ENCODE measurements at regions not wholly inside any gene's neighbourhood (a gene's known extent, or its start where the extent isn't known, plus 50 kb on each side); places are given as distances from the start of the nearest gene placed in this dataset.

- Histone ChIP-seq H3K4me3 (no peak overlapping the region), H3K27ac (no peak overlapping the region), H3K9me3 (ENCODE audit: low read depth) (no peaks in the 10 kb centered on the region), H3K27me3 (no peaks in the 10 kb centered on the region), H3K4me1 (ENCODE audit: low read depth) (peaks cover 12% of the 10 kb centered on the region), H3K36me3 (no peaks in the 10 kb centered on the region)
- DNase-seq (ENCODE audit: low read depth in 1 of 2, low spot score in 1 of 2), result no peak
- TF ChIP-seq, protein P1, sequence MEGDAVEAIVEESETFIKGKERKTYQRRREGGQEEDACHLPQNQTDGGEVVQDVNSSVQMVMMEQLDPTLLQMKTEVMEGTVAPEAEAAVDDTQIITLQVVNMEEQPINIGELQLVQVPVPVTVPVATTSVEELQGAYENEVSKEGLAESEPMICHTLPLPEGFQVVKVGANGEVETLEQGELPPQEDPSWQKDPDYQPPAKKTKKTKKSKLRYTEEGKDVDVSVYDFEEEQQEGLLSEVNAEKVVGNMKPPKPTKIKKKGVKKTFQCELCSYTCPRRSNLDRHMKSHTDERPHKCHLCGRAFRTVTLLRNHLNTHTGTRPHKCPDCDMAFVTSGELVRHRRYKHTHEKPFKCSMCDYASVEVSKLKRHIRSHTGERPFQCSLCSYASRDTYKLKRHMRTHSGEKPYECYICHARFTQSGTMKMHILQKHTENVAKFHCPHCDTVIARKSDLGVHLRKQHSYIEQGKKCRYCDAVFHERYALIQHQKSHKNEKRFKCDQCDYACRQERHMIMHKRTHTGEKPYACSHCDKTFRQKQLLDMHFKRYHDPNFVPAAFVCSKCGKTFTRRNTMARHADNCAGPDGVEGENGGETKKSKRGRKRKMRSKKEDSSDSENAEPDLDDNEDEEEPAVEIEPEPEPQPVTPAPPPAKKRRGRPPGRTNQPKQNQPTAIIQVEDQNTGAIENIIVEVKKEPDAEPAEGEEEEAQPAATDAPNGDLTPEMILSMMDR (IDR thresholded peaks at IDR 0.05; ENCODE audit: low read depth, low read length), result no peak
Measured at GRCh38 chr9:11414241-11414640, 801.4 kb upstream of the PTPRD start.

GRCh38 chr9:11417782-11418181, 805.0 kb upstream of the PTPRD start:
- Histone ChIP-seq H3K9me3 (ENCODE audit: low read depth) (no peaks in the 10 kb centered on the region), H3K27me3 (no peaks in the 10 kb centered on the region), H3K27ac (peak overlapping the region; percentile 74), H3K4me3 (no peak overlapping the region), H3K36me3 (no peaks in the 10 kb centered on the region), H3K4me1 (ENCODE audit: low read depth) (peaks cover 12% of the 10 kb centered on the region)
- TF ChIP-seq, protein P1 (IDR thresholded peaks at IDR 0.05; ENCODE audit: low read depth, low read length), result no peak
- peak in 1 of 2 donors; percentile 84 for DNase-seq (ENCODE audit: low read depth in 1 of 2, low spot score in 1 of 2)

GRCh38 chr9:11431490-11431889, 818.7 kb upstream of the PTPRD start:
- no peak for DNase-seq (ENCODE audit: low read depth in 1 of 2, low spot score in 1 of 2)
- Histone ChIP-seq H3K27me3 (no peaks in the 10 kb centered on the region), H3K9me3 (ENCODE audit: low read depth) (no peaks in the 10 kb centered on the region), H3K27ac (no peak overlapping the region), H3K4me1 (ENCODE audit: low read depth) (peaks cover 9% of the 10 kb centered on the region), H3K36me3 (no peaks in the 10 kb centered on the region), H3K4me3 (no peak overlapping the region)
- TF ChIP-seq, protein P1 (IDR thresholded peaks at IDR 0.05; ENCODE audit: low read depth, low read length), result no peak

GRCh38 chr9:11432361-11432760, 819.6 kb upstream of the PTPRD start:
- Histone ChIP-seq H3K9me3 (ENCODE audit: low read depth) (no peaks in the 10 kb centered on the region), H3K4me1 (ENCODE audit: low read depth) (peaks cover 9% of the 10 kb centered on the region), H3K36me3 (no peaks in the 10 kb centered on the region), H3K27me3 (no peaks in the 10 kb centered on the region), H3K4me3 (no peak overlapping the region), H3K27ac (no peak overlapping the region)
- no peak for DNase-seq (ENCODE audit: low read depth in 1 of 2, low spot score in 1 of 2)
- TF ChIP-seq, protein P1 (IDR thresholded peaks at IDR 0.05; ENCODE audit: low read depth, low read length), result no peak

DNA sequence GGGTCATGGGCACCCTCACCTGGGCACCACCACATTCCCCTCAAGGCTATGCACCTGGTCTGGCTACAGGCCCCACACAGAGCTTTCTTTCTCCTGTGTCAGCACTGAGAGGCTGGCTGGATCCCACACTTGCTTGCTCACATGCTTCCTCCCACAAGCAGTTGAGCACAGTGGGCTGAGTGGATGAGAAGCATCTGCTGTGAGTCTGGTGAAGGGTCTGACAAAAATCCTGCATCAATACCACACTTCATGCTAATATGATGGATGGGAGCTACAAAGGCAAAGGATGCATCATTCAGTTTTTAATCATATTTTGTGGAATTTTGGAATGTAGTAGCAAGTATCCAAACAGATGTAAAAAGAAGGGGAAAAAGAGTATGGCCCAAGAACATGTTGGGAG, 830.8 kb upstream of the PTPRD start:
- H3K4me3 ChIP-seq, result no peak overlapping the region
- DNase-seq (ENCODE audit: low read depth in 1 of 2, low spot score in 1 of 2), result no peak
- H3K4me1 ChIP-seq (ENCODE audit: low read depth), result no peaks in the 10 kb centered on the region
- no peaks in the 10 kb centered on the region for H3K36me3 ChIP-seq
- TF ChIP-seq, protein P1 (IDR thresholded peaks at IDR 0.05; ENCODE audit: low read depth, low read length), result no peak
- no peaks in the 10 kb centered on the region for H3K9me3 ChIP-seq (ENCODE audit: low read depth)
- no peaks in the 10 kb centered on the region for H3K27me3 ChIP-seq
- H3K27ac ChIP-seq, result no peak overlapping the region
